ENCODE measurements at regions not wholly inside any gene's neighbourhood (a gene's known extent, or its start where the extent isn't known, plus 50 kb on each side); places are given as distances from the start of the nearest gene placed in this dataset.
A peak's percentile ranks its signal among the peaks of the same experiment; 100 is the strongest.

- Histone ChIP-seq H3K79me2 (ENCODE audit: insufficient read depth, low read length) (no peaks in the 10 kb centered on the region), H2BK20ac (ENCODE audit: low read depth, low read length, poor library complexity, severe bottlenecking) (no peak overlapping the region), H3K79me1 (ENCODE audit: insufficient read depth, low read depth, low read length, poor library complexity, severe bottlenecking) (no peaks in the 10 kb centered on the region), H4K5ac (ENCODE audit: insufficient read length, low read depth, low read length) (no peak overlapping the region), H3K56ac (ENCODE audit: insufficient read length, low read depth, low read length) (no peak overlapping the region), H3K18ac (ENCODE audit: insufficient read length, low read depth, low read length) (no peak overlapping the region), H2AK5ac (ENCODE audit: insufficient read length, low read length) (no peak overlapping the region), H3K14ac (ENCODE audit: insufficient read depth, low read length) (no peak overlapping the region), H4K20me1 (ENCODE audit: control insufficient read depth, insufficient read depth, insufficient read length) (no peaks in the 10 kb centered on the region), H3K4me2 (ENCODE audit: insufficient read depth, insufficient read length, low read length) (no peak overlapping the region), H3K27me3 (ENCODE audit: insufficient read depth, low read length) (no peaks in the 10 kb centered on the region), H3K27ac (ENCODE audit: insufficient read length, low read depth, low read length) (no peak overlapping the region), H2BK5ac (ENCODE audit: insufficient read length, low read length) (no peak overlapping the region), H3T11ph (ENCODE audit: low read length) (no peak overlapping the region), H2BK15ac (ENCODE audit: low read depth, low read length) (no peak overlapping the region), H3K4me1 (ENCODE audit: insufficient read depth, low read length) (no peaks in the 10 kb centered on the region), H3K23me2 (ENCODE audit: insufficient read length, low read depth, low read length, poor library complexity, severe bottlenecking) (no peaks in the 10 kb centered on the region), H4K8ac (replicated peaks; ENCODE audit: insufficient read length, low read depth, low read length) (no peak overlapping the region), H2BK12ac (ENCODE audit: insufficient read length, low read depth, low read length) (no peak overlapping the region), H4K91ac (ENCODE audit: insufficient read length, low read depth, low read length) (no peak overlapping the region), H2AFZ (ENCODE audit: low read length) (no peak overlapping the region), H3K23ac (ENCODE audit: insufficient read length, low read depth, low read length) (no peak overlapping the region), H3K9ac (ENCODE audit: extremely low read depth, insufficient read length, low read length) (no peak overlapping the region), H2BK120ac (ENCODE audit: low read depth, low read length, poor library complexity, severe bottlenecking) (no peak overlapping the region), H3K4ac (ENCODE audit: low read depth, low read length) (no peak overlapping the region), H3K9me3 (ENCODE audit: control insufficient read depth, low read depth, low read length) (no peaks in the 10 kb centered on the region)
- peaks cover 5 to 14% (median 8%) of the 10 kb centered on the region in 3 experiments for H3K36me3 Mint-ChIP-seq (ENCODE audit: insufficient read depth in 1 of 3, low read depth in 3 of 3)
- no peaks in the 10 kb centered on the region for H3K27me3 Mint-ChIP-seq (ENCODE audit: low read depth)
- H3K4me3 Mint-ChIP-seq = no peak overlapping the region
- TF ChIP-seq, protein P1, sequence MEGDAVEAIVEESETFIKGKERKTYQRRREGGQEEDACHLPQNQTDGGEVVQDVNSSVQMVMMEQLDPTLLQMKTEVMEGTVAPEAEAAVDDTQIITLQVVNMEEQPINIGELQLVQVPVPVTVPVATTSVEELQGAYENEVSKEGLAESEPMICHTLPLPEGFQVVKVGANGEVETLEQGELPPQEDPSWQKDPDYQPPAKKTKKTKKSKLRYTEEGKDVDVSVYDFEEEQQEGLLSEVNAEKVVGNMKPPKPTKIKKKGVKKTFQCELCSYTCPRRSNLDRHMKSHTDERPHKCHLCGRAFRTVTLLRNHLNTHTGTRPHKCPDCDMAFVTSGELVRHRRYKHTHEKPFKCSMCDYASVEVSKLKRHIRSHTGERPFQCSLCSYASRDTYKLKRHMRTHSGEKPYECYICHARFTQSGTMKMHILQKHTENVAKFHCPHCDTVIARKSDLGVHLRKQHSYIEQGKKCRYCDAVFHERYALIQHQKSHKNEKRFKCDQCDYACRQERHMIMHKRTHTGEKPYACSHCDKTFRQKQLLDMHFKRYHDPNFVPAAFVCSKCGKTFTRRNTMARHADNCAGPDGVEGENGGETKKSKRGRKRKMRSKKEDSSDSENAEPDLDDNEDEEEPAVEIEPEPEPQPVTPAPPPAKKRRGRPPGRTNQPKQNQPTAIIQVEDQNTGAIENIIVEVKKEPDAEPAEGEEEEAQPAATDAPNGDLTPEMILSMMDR (conservative IDR thresholded peaks at IDR 0.05) = no peak
- peak overlapping the region in 1 of 3 experiments; percentile 5; a peak in 1 of 7 replicates for H3K27ac Mint-ChIP-seq
- no peaks in the 10 kb centered on the region for H3K4me1 Mint-ChIP-seq
- no CpG with 5 or more reads among the region's 1 CpG for WGBS (ENCODE audit: extremely low coverage, insufficient read length, low lambda C conversion rate)
- no peak for DNase-seq
- H3K9me3 Mint-ChIP-seq = peaks cover 17 to 18% of the 10 kb centered on the region in 2 experiments
Observed at GRCh38 chr5:106367281-106367680, 1303.5 kb downstream of the EFNA5 start.
